NCI-H526 treated with DMSO at 0.1 percent for 48 hours (cell line): ENCODE measurements at regions not wholly inside any gene's neighbourhood (a gene's known extent, or its start where the extent isn't known, plus 50 kb on each side); places are given as distances from the start of the nearest gene placed in this dataset.
"Not testable (repeated sequence)": the region's sequence is repeated elsewhere in the genome, so short reads cannot be mapped to it uniquely, and the experiment has no call there.

Experiments
- DNase-seq: peaks from one replicate; lab custom pipeline; 2025; lab: John Stamatoyannopoulos, UW

DNA sequence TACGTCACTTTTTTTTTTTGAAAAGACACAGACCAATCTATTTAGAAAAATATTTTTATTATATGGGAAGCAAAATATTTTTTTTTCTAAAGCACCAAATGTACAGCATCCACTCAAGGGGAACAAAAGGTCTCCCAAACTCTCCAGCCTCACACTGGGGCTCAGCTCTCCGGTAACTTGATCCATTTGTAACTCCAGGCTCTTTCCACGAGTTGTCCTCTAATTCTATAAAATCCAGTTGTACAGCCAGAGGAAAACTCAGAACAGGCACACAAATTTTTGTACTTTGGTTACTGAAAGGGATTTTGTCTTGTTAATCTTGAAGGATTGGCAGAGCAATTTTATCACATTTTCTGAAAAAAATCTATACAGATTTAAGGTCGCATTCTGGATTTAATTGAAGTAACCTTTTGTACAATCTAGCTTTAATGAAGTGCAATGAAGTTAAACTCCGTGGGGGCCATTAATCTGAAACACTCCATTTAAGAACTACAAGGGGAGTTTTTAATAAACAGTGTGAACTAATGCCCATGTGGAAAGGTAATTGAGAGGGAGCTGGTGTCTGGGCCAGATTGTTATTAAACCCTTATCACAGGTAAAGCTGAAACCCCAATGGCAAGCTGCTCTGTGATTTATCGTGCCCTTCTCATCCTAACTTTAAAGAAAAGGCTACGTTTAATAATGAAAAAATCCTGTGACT lies 161.2 kb upstream of the FRG1 start:
- DNase-seq: no peak

DNA sequence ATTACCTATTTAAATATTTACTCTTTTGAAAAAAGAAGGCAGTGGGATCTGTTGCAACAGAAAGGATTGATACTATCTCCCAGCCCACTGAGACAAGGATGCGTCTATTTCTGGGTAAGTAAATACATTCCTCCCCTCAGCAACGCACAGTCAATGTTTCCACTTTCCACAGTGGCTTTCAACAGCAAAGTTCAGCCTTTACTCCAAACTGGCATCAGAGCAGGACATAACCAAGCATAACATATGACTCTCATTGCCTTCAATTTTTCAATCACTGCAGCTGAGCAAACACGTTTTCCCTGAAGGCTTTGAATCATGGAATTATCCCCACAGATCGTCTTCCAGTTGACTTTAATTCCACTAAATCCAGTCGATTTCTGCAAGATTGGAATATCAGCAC lies 160.3 kb upstream of the FRG1 start:
- DNase-seq: no peak

- DNase-seq: no peak
Measured at GRCh38 chr4:189784651-189785050, 156.0 kb upstream of the FRG1 start.

GRCh38 chr4:189785257-189785656 lies 155.4 kb upstream of the FRG1 start:
- no peak for DNase-seq

DNA sequence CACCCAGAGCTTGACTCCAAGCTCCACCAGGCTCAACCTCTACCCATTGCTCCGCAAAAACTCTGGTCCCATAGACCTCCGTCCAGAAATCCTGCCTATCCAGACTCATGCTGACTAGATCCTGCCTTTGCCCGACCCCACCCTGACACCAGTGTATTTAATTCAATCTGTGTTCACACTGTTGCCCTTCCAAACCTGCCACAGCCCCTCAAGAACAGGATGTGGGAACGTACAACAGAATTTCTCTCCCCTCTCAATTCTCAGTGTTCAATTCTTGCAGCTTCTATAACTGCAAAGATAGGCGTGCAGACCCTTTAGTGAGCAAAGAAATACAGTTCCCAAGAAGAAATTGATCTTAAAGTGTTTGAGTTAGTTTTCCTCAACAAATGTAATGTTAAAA lies 154.2 kb upstream of the FRG1 start:
- DNase-seq: no peak

GRCh38 chr4:189787216-189788031 lies 153.2 kb upstream of the FRG1 start:
- no peak for DNase-seq

- peak; percentile 64 for DNase-seq
Measured at GRCh38 chr4:189792924-189793618, 147.6 kb upstream of the FRG1 start.

DNA sequence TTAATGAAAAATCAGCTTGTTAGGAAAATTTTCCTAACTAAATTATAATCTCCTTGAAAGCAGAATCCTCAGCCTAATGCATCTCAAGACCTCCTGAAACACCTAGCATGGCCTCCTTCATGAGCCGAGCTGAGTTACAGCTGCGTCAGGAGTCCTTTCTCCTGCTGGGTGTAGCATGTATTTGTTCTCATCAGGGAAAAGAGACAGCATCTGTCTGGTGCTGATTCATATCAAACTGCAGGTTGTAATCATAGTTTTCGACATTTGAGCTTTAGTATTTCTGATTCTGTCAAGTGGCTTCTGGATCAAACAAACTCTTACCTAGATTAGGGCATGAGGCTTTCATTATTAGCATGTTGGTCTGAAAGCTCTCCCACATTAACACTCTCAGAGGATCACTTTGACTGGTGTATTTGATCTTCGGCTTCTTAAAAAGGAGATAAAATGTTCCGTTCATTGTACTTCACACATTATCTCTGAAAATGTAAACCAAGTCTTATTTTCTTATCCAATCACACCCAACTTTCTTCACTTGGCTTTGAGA lies 140.1 kb upstream of the FRG1 start:
- DNase-seq: no peak

DNA sequence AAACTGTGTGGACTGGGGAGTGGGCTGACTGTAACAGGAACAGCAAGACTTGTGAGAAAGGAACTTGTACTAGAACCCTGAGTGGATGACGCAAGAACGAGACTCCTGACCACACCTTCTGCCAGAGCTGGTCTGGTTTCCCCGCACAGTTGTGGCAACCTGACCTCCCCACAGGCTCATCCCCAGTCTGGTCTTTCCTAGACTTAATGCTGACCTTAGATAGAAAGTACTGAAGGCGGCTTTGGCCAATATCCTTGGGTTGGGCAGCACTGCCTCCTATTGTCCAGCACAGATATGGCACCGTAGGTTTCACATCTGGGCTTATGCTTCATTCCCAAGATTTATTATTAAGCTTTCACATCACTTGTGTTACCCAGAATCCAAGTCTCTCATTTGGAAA lies 137.8 kb upstream of the FRG1 start:
- DNase-seq: no peak

DNA sequence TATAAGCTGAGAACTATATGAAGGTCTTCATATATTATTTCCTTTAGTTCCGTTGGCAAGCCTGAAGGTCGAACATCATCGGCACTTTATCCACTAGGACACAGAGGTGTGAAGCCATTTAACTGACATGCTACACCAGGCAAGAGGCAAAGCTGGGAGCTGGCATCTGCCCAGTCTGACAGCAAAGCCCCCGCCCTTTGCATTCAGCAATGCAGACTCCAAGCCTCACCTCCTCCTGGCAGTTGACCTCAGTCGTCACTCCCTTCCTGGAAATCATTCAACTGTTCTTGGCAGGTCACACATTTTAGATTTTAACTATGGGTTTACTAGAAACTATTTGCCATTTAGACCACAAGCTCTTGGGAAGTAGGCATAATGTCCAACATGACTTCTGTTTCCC lies 135.8 kb upstream of the FRG1 start:
- no peak for DNase-seq

DNA sequence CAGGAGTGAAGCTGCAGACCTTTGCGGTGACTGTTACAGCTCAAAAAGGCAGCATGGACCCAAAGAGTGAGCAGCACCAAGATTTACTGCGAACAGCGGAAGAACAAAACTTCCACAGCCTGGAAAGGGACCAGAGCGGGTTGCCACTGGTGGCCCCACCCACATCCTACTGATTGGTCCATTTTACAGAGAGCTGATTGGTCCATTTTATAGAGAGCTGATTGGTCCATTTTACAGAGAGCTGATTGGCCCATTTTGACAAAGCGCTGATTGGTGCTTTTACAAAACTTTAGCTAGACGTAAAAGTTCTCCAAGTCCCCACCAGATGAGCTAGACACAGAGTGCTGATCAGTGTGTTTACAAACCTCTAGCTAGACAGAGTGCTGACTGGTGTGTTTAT lies 134.2 kb upstream of the FRG1 start:
- DNase-seq: no peak

DNA sequence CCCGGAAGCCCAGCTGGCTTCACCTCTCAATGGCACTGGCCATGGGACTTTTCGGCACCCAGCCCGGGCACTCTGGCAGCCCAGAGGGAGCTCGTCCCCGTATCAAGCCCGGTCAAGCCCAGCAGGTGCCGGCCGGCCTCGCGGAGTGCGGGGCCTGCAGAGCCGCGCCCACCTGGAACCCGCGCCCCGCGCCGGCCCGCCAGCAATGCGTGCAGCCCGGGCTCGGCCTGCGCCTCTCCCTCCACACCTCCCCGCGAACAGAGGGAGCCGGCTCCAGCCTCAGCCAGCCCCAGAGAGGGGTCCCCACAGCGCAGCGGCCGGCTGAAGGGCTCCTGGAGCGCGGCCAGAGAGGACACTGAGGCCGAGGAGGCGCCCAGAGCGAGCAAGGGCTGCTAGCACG lies 133.6 kb upstream of the FRG1 start:
- no peak for DNase-seq

- DNase-seq: no peak
Measured at GRCh38 chr4:189809241-189809735, 131.4 kb upstream of the FRG1 start.

DNA sequence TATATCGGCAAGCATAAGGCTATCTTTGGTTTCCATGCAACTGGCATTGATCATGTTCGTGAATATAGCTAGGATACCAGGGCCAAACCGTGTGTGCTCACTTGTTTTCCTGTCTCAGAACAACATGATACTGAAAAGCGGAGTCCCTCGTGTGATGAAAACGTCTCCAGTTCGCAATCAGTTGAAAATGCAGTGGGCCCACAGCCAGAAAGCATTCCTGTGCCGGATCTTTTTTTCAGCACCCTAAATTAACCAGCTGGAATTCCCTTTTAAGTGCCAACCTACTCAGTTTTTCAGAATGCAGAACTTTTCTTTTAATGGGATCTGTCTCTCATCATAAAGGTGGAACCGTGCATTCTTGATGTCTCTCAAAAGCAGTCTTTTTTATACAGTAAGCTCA lies 130.8 kb upstream of the FRG1 start:
- no peak for DNase-seq

DNA sequence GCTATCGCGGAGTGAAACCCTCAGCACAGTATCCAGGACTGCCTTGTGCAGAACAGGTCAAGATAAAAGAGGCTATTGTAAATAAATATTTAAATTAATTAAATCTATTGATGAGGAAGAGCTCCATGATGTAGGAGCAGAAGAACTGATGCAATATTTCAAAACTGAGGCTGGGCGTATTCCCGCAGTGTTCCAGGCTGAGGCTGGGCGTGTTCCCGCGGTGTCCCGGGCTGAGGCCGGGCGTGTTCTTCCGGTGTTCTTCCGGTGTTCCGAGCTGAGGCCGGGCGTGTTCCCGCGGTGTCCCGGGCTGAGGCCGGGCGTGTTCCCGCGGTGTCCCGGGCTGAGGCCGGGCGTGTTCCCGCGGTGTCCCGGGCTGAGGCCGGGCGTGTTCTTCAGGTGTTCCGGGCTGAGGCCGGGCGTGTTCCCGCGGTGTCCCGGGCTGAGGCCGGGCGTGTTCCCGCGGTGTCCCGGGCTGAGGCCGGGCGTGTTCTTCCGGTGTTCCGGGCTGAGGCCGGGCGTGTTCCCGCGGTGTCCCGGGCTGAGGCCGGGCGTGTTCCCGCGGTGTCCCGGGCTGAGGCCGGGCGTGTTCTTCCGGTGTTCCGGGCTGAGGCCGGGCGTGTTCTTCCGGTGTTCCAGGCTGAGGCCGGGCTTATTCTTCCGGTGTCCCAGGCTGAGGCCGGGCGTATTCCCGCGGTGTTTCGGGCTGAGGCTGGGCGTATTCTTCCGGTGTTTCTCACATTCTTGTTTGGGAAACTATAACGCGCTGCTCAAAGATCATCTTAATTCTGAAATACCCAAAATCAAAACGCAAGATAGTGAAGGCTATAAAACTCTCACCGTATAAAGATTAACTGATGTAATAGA lies 130.1 kb upstream of the FRG1 start:
- DNase-seq: not testable (repeated sequence)

DNA sequence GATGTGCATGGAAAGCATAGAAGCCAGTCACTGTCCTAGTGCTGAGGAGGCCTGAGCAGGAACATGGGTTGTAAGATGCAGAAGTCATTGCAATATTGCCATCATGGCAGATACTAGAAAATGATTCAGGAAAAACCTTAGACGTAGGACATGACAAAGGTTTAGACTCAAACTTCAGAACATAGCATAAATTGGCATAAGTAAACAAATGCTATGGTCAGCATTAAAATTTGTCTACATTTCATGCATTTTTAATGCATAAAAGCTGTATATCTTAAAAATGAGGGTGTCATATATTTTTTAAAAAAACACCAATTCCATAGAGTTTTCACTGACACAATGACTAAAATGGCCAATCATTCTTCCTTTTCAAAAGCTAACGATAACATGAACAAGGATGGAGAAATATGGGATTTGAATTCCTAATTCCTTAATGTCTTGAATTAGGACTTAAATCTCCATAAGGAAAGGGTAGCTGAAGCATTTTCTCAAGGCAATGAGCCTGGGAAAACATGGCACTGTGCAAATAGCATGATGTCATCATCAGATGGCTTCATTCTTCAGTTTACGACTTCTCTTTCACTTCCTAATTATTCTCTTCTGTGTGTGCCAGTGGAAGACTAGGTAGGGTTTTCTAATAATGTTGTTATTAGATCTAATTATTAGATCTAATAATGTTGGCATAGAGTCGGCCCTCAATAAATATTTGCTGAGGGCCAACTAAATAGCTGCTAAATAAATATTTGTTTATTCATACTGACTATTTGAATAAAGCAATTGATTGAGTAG lies 125.1 kb upstream of the FRG1 start:
- DNase-seq: no peak

DNA sequence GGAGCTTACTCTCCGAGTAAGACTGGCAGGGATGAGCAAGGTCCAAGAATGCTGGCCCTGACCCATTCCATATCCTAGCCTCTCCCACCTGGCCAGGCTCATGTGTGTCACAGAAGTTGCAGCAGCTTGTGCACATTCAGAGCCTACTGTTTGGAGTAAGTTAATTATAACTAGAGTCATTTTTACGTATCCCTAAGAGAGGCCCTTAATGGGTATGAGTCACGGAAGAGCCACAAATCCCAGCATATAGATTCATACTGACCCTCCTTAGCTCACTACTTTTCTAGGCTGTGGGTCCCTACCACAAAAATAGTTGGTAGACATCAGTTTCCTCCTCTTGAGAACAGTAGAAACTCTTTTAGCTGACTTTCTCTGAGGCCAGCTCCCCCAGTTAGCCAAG lies 118.3 kb upstream of the FRG1 start:
- no peak for DNase-seq

- DNase-seq: no peak
Measured at GRCh38 chr4:189823591-189823990, 117.1 kb upstream of the FRG1 start.

DNA sequence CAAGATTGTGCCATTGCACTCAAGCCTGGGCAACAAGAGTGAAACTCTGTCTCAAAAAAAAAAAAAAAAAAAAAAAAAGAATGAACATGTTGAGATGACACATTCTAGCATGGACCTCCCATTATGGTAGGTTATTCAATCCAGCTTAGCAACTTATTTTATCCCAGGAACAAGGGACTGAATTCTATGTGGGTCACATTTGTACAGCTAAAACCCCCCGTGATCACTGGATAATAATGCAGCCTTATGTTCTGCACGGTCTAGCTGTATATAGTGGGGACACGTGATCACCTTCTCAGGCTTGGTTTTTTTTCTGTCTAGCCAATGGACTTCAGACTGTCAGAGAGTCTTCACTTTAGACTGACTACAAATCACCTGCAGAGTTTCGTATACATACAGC lies 115.2 kb upstream of the FRG1 start:
- DNase-seq: no peak

DNA sequence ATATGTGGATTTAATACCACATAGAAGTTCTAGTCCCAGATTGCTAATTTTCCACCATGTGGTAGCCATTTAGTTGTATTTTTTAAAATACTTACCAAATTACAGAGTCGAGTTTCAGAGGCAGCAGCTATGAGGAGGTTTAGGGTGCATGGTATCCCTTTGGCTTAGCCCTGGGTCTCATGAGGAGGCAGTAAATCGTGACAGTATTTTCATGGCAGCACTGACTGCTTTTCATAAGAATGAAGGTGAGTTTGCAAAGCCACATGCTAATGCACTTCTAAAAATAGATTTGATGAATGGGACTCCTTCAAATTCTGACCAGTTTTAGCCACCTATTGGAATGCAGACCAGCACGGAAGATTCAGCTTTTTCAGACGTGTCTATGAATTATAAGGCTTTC lies 114.0 kb upstream of the FRG1 start:
- no peak for DNase-seq
